ENCODE measurements at regions not wholly inside any gene's neighbourhood (a gene's known extent, or its start where the extent isn't known, plus 50 kb on each side); places are given as distances from the start of the nearest gene placed in this dataset.

- DNase-seq (ENCODE audit: low read depth): no peak
- no peak overlapping the region for H3K4me3 ChIP-seq (ENCODE audit: control insufficient read depth, low read depth, low read length)
- TF ChIP-seq CTCF (IDR thresholded peaks at IDR 0.05; ENCODE audit: control insufficient read depth, insufficient read depth, low read depth, low read length, missing control alignments): no peak
Measured at GRCh38 chr7:149595541-149595940, 97.9 kb upstream of the ZNF746 start.

- H3K4me3 ChIP-seq (ENCODE audit: control insufficient read depth, low read depth, low read length): no peak overlapping the region
- TF ChIP-seq CTCF (IDR thresholded peaks at IDR 0.05; ENCODE audit: control insufficient read depth, insufficient read depth, low read depth, low read length, missing control alignments): no peak
- no peak for DNase-seq (ENCODE audit: low read depth)
Measured at GRCh38 chr7:149595078-149595477, 97.5 kb upstream of the ZNF746 start.

GRCh38 chr7:149588930-149589329 lies 91.3 kb upstream of the ZNF746 start:
- H3K4me3 ChIP-seq (ENCODE audit: control insufficient read depth, low read depth, low read length): no peak overlapping the region
- DNase-seq (ENCODE audit: low read depth): no peak
- TF ChIP-seq CTCF (IDR thresholded peaks at IDR 0.05; ENCODE audit: control insufficient read depth, insufficient read depth, low read depth, low read length, missing control alignments): no peak

- no peak for DNase-seq (ENCODE audit: low read depth)
- TF ChIP-seq CTCF (IDR thresholded peaks at IDR 0.05; ENCODE audit: control insufficient read depth, insufficient read depth, low read depth, low read length, missing control alignments): no peak
Measured at GRCh38 chr7:149586646-149587645, 89.3 kb upstream of the ZNF746 start.

GRCh38 chr7:149584530-149584929 lies 86.9 kb upstream of the ZNF746 start:
- no peak for TF ChIP-seq CTCF (IDR thresholded peaks at IDR 0.05; ENCODE audit: control insufficient read depth, insufficient read depth, low read depth, low read length, missing control alignments)
- no peak for DNase-seq (ENCODE audit: low read depth)
- no peak overlapping the region for H3K4me3 ChIP-seq (ENCODE audit: control insufficient read depth, low read depth, low read length)

More at GRCh38 chr7:149586646-149587645, 89.3 kb upstream of the ZNF746 start:
- no peak overlapping the region for H3K4me3 ChIP-seq (ENCODE audit: control insufficient read depth, low read depth, low read length)

- H3K4me3 ChIP-seq (ENCODE audit: control insufficient read depth, low read depth, low read length): no peak overlapping the region
- no peak for TF ChIP-seq CTCF (IDR thresholded peaks at IDR 0.05; ENCODE audit: control insufficient read depth, insufficient read depth, low read depth, low read length, missing control alignments)
- DNase-seq (ENCODE audit: low read depth): no peak
Measured at GRCh38 chr7:149584009-149584408, 86.4 kb upstream of the ZNF746 start.

Measured in AG09309 (cell line).